IMR-90 (cell line): ENCODE measurements at regions not wholly inside any gene's neighbourhood (a gene's known extent, or its start where the extent isn't known, plus 50 kb on each side); places are given as distances from the start of the nearest gene placed in this dataset.

Experiments
- ATAC-seq: fragments of 200-7000 bp; cut with Tn5 transposase; 2 replicates; pipeline ENCODE4 v1.9.1; 2020; ENCODE audit warnings: low read depth, mild to moderate bottlenecking, moderate library complexity
- BruUV-seq: library from RNA; stranded (reverse); fragments of 400-500 nt; replicated peaks from 2 replicates; lab custom pipeline; 2021; lab: Mats Ljungman, UMichigan
- CTCF ChIA-PET: fragments of 300-600 bp; formaldehyde crosslinking; extraction: SDS; loops from one replicate; lab custom pipeline; 2021; ENCODE audit warnings: antibody characterized with exemption; lab: Yijun Ruan, JAX
- POLR2A ChIA-PET: fragments of 300-600 bp; sonication (Branson Sonifier 250); formaldehyde crosslinking; loops from one replicate; lab custom pipeline; 2022; ENCODE audit warnings: antibody characterized with exemption; ENCODE audit not compliant: unreplicated experiment; lab: Charles Lee
- DNase-seq: peaks from one replicate; pipeline ENCODE4 v3.0.0; 2013
- H2AFZ ChIP-seq: replicated peaks from 2 replicates; pipeline ENCODE3; 2013; ENCODE audit warnings: low read length, mild to moderate bottlenecking; ENCODE audit not compliant: poor library complexity
- H2AK5ac ChIP-seq: 2 replicates; pipeline ENCODE4 v1.6.1; 2013; ENCODE audit warnings: low read depth, low read length, inconsistent platforms
- H2AK9ac ChIP-seq: replicated peaks from 2 replicates; pipeline ENCODE3; 2013; ENCODE audit warnings: mild to moderate bottlenecking, low read depth, low read length, moderate library complexity; ENCODE audit not compliant: poor library complexity
- H2BK120ac ChIP-seq: 2 replicates; pipeline ENCODE4 v1.6.1; 2013; ENCODE audit warnings: low read depth, low read length, inconsistent platforms
- H2BK15ac ChIP-seq: 3 replicates; pipeline ENCODE4 v1.6.1; 2013; ENCODE audit warnings: low read depth, low read length, inconsistent platforms
- H2BK20ac ChIP-seq: 2 replicates; pipeline ENCODE4 v1.6.1; 2013; ENCODE audit warnings: low read depth, mild to moderate bottlenecking, inconsistent platforms, low read length, moderate library complexity
- H2BK5ac ChIP-seq: 2 replicates; pipeline ENCODE4 v1.6.1; 2013; ENCODE audit warnings: mild to moderate bottlenecking, low read depth, low read length, inconsistent platforms; ENCODE audit not compliant: poor library complexity, severe bottlenecking
- H3K14ac ChIP-seq: replicated peaks from 2 replicates; pipeline ENCODE4 v1.6.1; 2013; ENCODE audit warnings: low read depth, low read length, inconsistent platforms
- H3K18ac ChIP-seq: 2 replicates; pipeline ENCODE4 v1.6.1; 2013; ENCODE audit warnings: low read depth, low read length, control low read depth
- H3K23ac ChIP-seq: 2 replicates; pipeline ENCODE4 v1.6.1; 2013; ENCODE audit warnings: low read depth, low read length, inconsistent platforms
- H3K27ac ChIP-seq: 2 replicates; pipeline ENCODE4 v1.5.1; 2013; ENCODE audit warnings: mild to moderate bottlenecking, control low read depth, low read length; ENCODE audit not compliant: insufficient read depth
- H3K27me3 ChIP-seq: 2 replicates; pipeline ENCODE4 v1.6.1; 2013; ENCODE audit warnings: low read length; ENCODE audit not compliant: control insufficient read depth, insufficient read depth
- H3K36me3 ChIP-seq: 2 replicates; pipeline ENCODE4 v1.6.1; 2013; ENCODE audit warnings: low read length, mixed read lengths; ENCODE audit not compliant: control insufficient read depth, insufficient read depth
- H3K4ac ChIP-seq: 2 replicates; pipeline ENCODE4 v1.6.1; 2013; ENCODE audit warnings: low read depth, low read length, inconsistent platforms
- H3K4me1 ChIP-seq: 2 replicates; pipeline ENCODE4 v1.6.1; 2013; ENCODE audit warnings: low read length, mixed read lengths; ENCODE audit not compliant: control insufficient read depth, insufficient read depth
- H3K4me2 ChIP-seq: 2 replicates; pipeline ENCODE4 v1.6.1; 2013; ENCODE audit warnings: low read depth, mild to moderate bottlenecking, control low read depth, low read length, moderate library complexity
- H3K4me3 ChIP-seq: 2 replicates; pipeline ENCODE4 v1.5.1; 2013; ENCODE audit warnings: low read depth, mild to moderate bottlenecking, control low read depth, low read length, moderate library complexity; ENCODE audit not compliant: insufficient read depth
- H3K56ac ChIP-seq: 2 replicates; pipeline ENCODE4 v1.6.1; 2013; ENCODE audit warnings: low read length, inconsistent platforms; ENCODE audit not compliant: insufficient read depth; ENCODE audit errors: extremely low read depth
- H3K79me1 ChIP-seq, 2 experiments: 2 replicates each; pipeline ENCODE4 v1.6.1; 2013; ENCODE audit warnings: low read length in 2 of 2, inconsistent platforms in 1 of 2, low read depth in 1 of 2
- H3K9ac ChIP-seq: 2 replicates; pipeline ENCODE4 v1.6.1; 2013; ENCODE audit warnings: low read depth, low read length, control low read depth
- H3K9me1 ChIP-seq: 2 replicates; pipeline ENCODE4 v1.6.1; 2013; ENCODE audit warnings: low read length, inconsistent platforms; ENCODE audit not compliant: insufficient read depth
- H3K9me3 ChIP-seq: 2 replicates; pipeline ENCODE4 v1.6.1; 2013; ENCODE audit warnings: low read length; ENCODE audit not compliant: control insufficient read depth, insufficient read depth
- H4K20me1 ChIP-seq: 2 replicates; pipeline ENCODE4 v1.6.1; 2013; ENCODE audit warnings: low read length, inconsistent platforms; ENCODE audit not compliant: insufficient read depth
- H4K5ac ChIP-seq: 2 replicates; pipeline ENCODE4 v1.6.1; 2013; ENCODE audit warnings: mild to moderate bottlenecking, low read depth, low read length, control low read depth
- H4K8ac ChIP-seq, 2 experiments: 2 replicates each; pipeline ENCODE4 v1.6.1; 2013; ENCODE audit warnings: low read depth in 2 of 2, low read length in 2 of 2, control low read depth in 1 of 2, inconsistent platforms in 1 of 2
- H4K91ac ChIP-seq: 2 replicates; pipeline ENCODE4 v1.6.1; 2013; ENCODE audit warnings: low read depth, low read length, inconsistent platforms; ENCODE audit not compliant: insufficient read depth
- BHLHE40 ChIP-seq: fragments of 150-350 bp; IDR thresholded peaks from 2 replicates; pipeline ENCODE4 v1.6.1; 2016; ENCODE audit warnings: mild to moderate bottlenecking, low read depth, low read length
- CEBPB ChIP-seq: IDR thresholded peaks from 2 replicates; pipeline ENCODE4 v1.6.1; 2012; ENCODE audit warnings: low read depth, low read length, improper control_type of control experiment
- MAFK ChIP-seq: IDR thresholded peaks from 2 replicates; pipeline ENCODE4 v1.6.1; 2012; ENCODE audit warnings: low read depth, low read length, improper control_type of control experiment
- NFE2L2 ChIP-seq: fragments of 150-350 bp; IDR thresholded peaks from 2 replicates; pipeline ENCODE4 v1.6.1; 2016; ENCODE audit warnings: low read depth, mild to moderate bottlenecking, low read length
- POLR2A ChIP-seq: IDR thresholded peaks from 2 replicates; pipeline ENCODE4 v1.6.1; 2012; ENCODE audit warnings: mild to moderate bottlenecking, low read depth, low read length
- RAD21 ChIP-seq: IDR thresholded peaks from 2 replicates; pipeline ENCODE4 v1.6.1; 2012; ENCODE audit warnings: low read length, improper control_type of control experiment
- RCOR1 ChIP-seq: IDR thresholded peaks from 2 replicates; pipeline ENCODE4 v1.6.1; 2012; ENCODE audit warnings: mild to moderate bottlenecking, low read length, improper control_type of control experiment; ENCODE audit not compliant: insufficient replicate concordance
- RFX5 ChIP-seq: IDR thresholded peaks from 2 replicates; pipeline ENCODE4 v1.8.0; 2012; ENCODE audit warnings: low read depth, mild to moderate bottlenecking, low read length, moderate library complexity
- WGBS, 2 experiments: methylation state at CpG; one replicate each; pipeline versions ENCODE4 v1.1.5 to v1.1.7; 2013; ENCODE audit warnings: missing lambda C conversion rate in 2 of 2; ENCODE audit not compliant: insufficient read length in 1 of 2; ENCODE audit errors: extremely low coverage in 2 of 2; 5-methylcytosine and 5-hydroxymethylcytosine counted together
- dilution Hi-C: fragments of 300-500 bp; cut with HindIII; formaldehyde crosslinking; loops from one replicate; pipeline ENCODE4 v1.14.3; 2018; ENCODE audit warnings: low sequenced_read_pairs; ENCODE audit not compliant: unreplicated experiment
- in situ Hi-C: fragments of 300-500 bp; cut with MboI; formaldehyde crosslinking; loops from 3 replicates; pipeline ENCODE4 v1.14.3; 2019; ENCODE audit warnings: low sequenced_read_pairs, inconsistent platforms, mixed read lengths
- intact Hi-C: fragments of 100-400 bp; cut with micrococcal nuclease; formaldehyde crosslinking; loops from 2 replicates; pipeline ENCODE4 v1.10.0; 2022
- TF ChIP-seq, protein P1 (sequence below): fragments of 150-350 bp; IDR thresholded peaks from 2 replicates; pipeline ENCODE4 v1.6.1; 2017; ENCODE audit warnings: mild to moderate bottlenecking, antibody characterized with exemption, low read length, low read depth

DNA sequence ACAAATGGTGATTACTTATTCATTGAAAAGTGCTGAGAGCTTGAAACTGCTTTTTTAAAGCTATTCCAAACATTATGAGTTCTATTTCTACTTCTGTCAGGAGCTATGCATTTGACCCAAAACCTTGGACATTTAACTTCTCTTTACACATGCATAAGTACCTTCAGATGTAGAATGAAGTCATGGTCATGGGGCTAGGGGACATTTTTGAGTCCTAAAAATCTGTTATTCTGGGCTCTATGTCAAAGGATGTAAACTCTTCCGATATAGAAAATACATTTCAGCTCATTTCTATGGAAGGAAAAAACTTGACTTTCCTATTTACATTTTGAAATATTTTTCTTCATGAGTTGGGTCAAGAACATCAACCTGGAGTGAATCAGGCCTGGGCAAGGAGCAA is 179.5 kb upstream of the CXCL12 start:
- H3K4ac ChIP-seq, result no peak overlapping the region
- POLR2A ChIA-PET, result no interaction called here
- H3K79me1 ChIP-seq, result no peaks in the 10 kb centered on the region
- H3K27ac ChIP-seq, result no peak overlapping the region
- H2AFZ ChIP-seq, result no peak overlapping the region
- DNase-seq, result no peak
- H3K23ac ChIP-seq, result no peak overlapping the region
- H4K20me1 ChIP-seq, result no peaks in the 10 kb centered on the region
- no peak overlapping the region for H3K4me2 ChIP-seq
- no peak overlapping the region for H2BK120ac ChIP-seq
- H2AK9ac ChIP-seq, result no peak overlapping the region
- no TSS peak for BruUV-seq
- WGBS, 2 experiments, result no CpG with 5 or more reads among the region's 1 CpG
- no peak for TF ChIP-seq MAFK
- TF ChIP-seq RFX5, result no peak
- no peak for TF ChIP-seq RAD21
- no peak for TF ChIP-seq CEBPB
- no peak for TF ChIP-seq BHLHE40
- TF ChIP-seq, protein P1, sequence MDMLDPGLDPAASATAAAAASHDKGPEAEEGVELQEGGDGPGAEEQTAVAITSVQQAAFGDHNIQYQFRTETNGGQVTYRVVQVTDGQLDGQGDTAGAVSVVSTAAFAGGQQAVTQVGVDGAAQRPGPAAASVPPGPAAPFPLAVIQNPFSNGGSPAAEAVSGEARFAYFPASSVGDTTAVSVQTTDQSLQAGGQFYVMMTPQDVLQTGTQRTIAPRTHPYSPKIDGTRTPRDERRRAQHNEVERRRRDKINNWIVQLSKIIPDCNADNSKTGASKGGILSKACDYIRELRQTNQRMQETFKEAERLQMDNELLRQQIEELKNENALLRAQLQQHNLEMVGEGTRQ, result no peak
- TF ChIP-seq POLR2A, result no peak
- TF ChIP-seq NFE2L2, result no peak
- no peak for TF ChIP-seq RCOR1
- in situ Hi-C loops, result no loop called here
- H2AK5ac ChIP-seq, result no peak overlapping the region
- no peak overlapping the region for H4K8ac ChIP-seq
- CTCF ChIA-PET, result no interaction called here
- no peaks in the 10 kb centered on the region for H3K9me3 ChIP-seq
- no peak overlapping the region for H3K9ac ChIP-seq
- H3K36me3 ChIP-seq, result no peaks in the 10 kb centered on the region
- H3K18ac ChIP-seq, result no peak overlapping the region
- H3K27me3 ChIP-seq, result peaks cover 2% of the 10 kb centered on the region
- no peak overlapping the region for H3K4me3 ChIP-seq
- ATAC-seq, result no peak
- peaks cover 5% of the 10 kb centered on the region; the same call in 1 of the 2 replicates for H3K4me1 ChIP-seq
- intact Hi-C loops, result loop anchor here (10.0 kb wide), 1 partner anchor 290 kb away; no protein-coding TSS in a partner anchor
- H3K9me1 ChIP-seq, result no peaks in the 10 kb centered on the region
- H3K14ac ChIP-seq, result no peak overlapping the region
- H2BK5ac ChIP-seq, result no peak overlapping the region
- H2BK15ac ChIP-seq, result no peak overlapping the region
- H4K91ac ChIP-seq, result no peak overlapping the region
- no peak overlapping the region for H2BK20ac ChIP-seq
- no peak overlapping the region for H3K56ac ChIP-seq
- H4K5ac ChIP-seq, result no peak overlapping the region
- dilution Hi-C loops, result no loop called here
